A549 (cell line): ENCODE measurements at regions not wholly inside any gene's neighbourhood (a gene's known extent, or its start where the extent isn't known, plus 50 kb on each side); places are given as distances from the start of the nearest gene placed in this dataset.

Experiments
- CEBPB ChIP-seq, 2 experiments: fragments of >200 bp in 1 of 2; sonication (Bioruptor Twin) in 1 of 2; formaldehyde crosslinking in 1 of 2; IDR thresholded peaks; 2 replicates each; pipeline ENCODE4 v1.6.1; 2012 to 2016
- CTCF ChIP-seq: fragments of >200 bp; sonication (Bioruptor Twin); formaldehyde crosslinking; IDR thresholded peaks from 3 replicates; pipeline ENCODE4 v1.5.1; 2016
- EHF ChIP-seq: fragments of 250-450 bp; sonication (Bioruptor Pico); IDR thresholded peaks from 2 replicates; pipeline ENCODE4 v1.5.0; 2020; ENCODE audit warnings: mild to moderate bottlenecking
- ELK1 ChIP-seq: fragments of 150-350 bp; IDR thresholded peaks from 2 replicates; pipeline ENCODE4 v1.6.1; 2014; ENCODE audit warnings: low read depth, mild to moderate bottlenecking, low read length
- EP300 ChIP-seq, 2 experiments: fragments of >200 bp; sonication (Bioruptor Twin); formaldehyde crosslinking; IDR thresholded peaks; 2 replicates in 1 of 2; 3 replicates in 1 of 2; pipeline ENCODE4 v1.6.1; 2016 to 2017
- ESRRA ChIP-seq: fragments of 150-350 bp; IDR thresholded peaks from 2 replicates; pipeline ENCODE4 v1.6.1; 2014; ENCODE audit warnings: mild to moderate bottlenecking, low read length, borderline replicate concordance
- JUN ChIP-seq, 2 experiments: fragments of >200 bp; sonication (Bioruptor Twin); formaldehyde crosslinking; IDR thresholded peaks; 2 replicates in 1 of 2; 3 replicates in 1 of 2; pipeline ENCODE4 v1.6.1; 2016 to 2017
- JUNB ChIP-seq: fragments of >200 bp; sonication (Bioruptor Twin); formaldehyde crosslinking; IDR thresholded peaks from 2 replicates; pipeline ENCODE4 v1.6.1; 2016
- KDM1A ChIP-seq: fragments of 200-600 bp; sonication (generic); IDR thresholded peaks from 2 replicates; pipeline ENCODE4 v1.6.1; 2016; ENCODE audit warnings: low read depth, mild to moderate bottlenecking
- POLR2A ChIP-seq: IDR thresholded peaks from 2 replicates; pipeline ENCODE4 v1.6.1; 2012; ENCODE audit warnings: mild to moderate bottlenecking, low read length
- POLR2AphosphoS2 ChIP-seq: conservative IDR thresholded peaks from 2 replicates; pipeline ENCODE4 v1.6.1; 2012; ENCODE audit warnings: low read length, improper control_type of control experiment, inconsistent platforms
- RAD21 ChIP-seq, 2 experiments: fragments of >200 bp in 1 of 2; sonication (Bioruptor Twin) in 1 of 2; formaldehyde crosslinking in 1 of 2; IDR thresholded peaks in 1 of 2; conservative IDR thresholded peaks in 1 of 2; 2 replicates in 1 of 2; 3 replicates in 1 of 2; pipeline ENCODE4 v1.6.1; 2012 to 2018; ENCODE audit warnings: inconsistent platforms in 1 of 2
- SMC3 ChIP-seq: fragments of >200 bp; sonication (Bioruptor Twin); formaldehyde crosslinking; IDR thresholded peaks from 3 replicates; pipeline ENCODE4 v1.6.1; 2018; ENCODE audit warnings: inconsistent platforms
- SREBF2 ChIP-seq: fragments of 450-650 bp; IDR thresholded peaks from 2 replicates; pipeline ENCODE4 v1.6.1; 2014; ENCODE audit warnings: mild to moderate bottlenecking, moderate library complexity

GRCh38 chr11:19513253-19513652, 199.4 kb upstream of the NAV2 start:
- TF ChIP-seq KDM1A (no peak), POLR2A (no peak), CTCF (no peak), EP300 (IDR thresholded peaks at IDR 0.05) (no peak), JUN (IDR thresholded peaks at IDR 0.05) (no peak), CEBPB (IDR thresholded peaks at IDR 0.05) (no peak), ESRRA (no peak), POLR2AphosphoS2 (no peak), JUNB (no peak), SREBF2 (no peak), RAD21 (conservative IDR thresholded peaks at IDR 0.05 in 1 of 2, IDR thresholded peaks at IDR 0.05 in 1 of 2) (no peak), ELK1 (no peak), EHF (no peak), SMC3 (no peak)
